ENCODE measurements at regions not wholly inside any gene's neighbourhood (a gene's known extent, or its start where the extent isn't known, plus 50 kb on each side); places are given as distances from the start of the nearest gene placed in this dataset.

GRCh38 chr16:26547681-26548080, 519.0 kb upstream of the C16orf82 start:
- TF ChIP-seq POLR2A (IDR thresholded peaks at IDR 0.05): no peak
- TF ChIP-seq CTCF (IDR thresholded peaks at IDR 0.05): no peak
- no peak for TF ChIP-seq POLR2AphosphoS5 (IDR thresholded peaks at IDR 0.05)
- TF ChIP-seq EP300 (IDR thresholded peaks at IDR 0.05): no peak
